H9 (cell line): ENCODE measurements at regions not wholly inside any gene's neighbourhood (a gene's known extent, or its start where the extent isn't known, plus 50 kb on each side); places are given as distances from the start of the nearest gene placed in this dataset.

Experiments used
- DNase-seq: peaks from one replicate; pipeline ENCODE4 v3.0.0-alpha.2; 2017
- H2AFZ ChIP-seq: one replicate; pipeline ENCODE4 v1.6.1; 2013; ENCODE audit warnings: mild to moderate bottlenecking, low read length, control low read depth, moderate library complexity
- H2AK5ac ChIP-seq: 2 replicates; pipeline ENCODE4 v1.6.1; 2013; ENCODE audit warnings: low read length, control low read depth, mixed read lengths; ENCODE audit not compliant: insufficient read length
- H2BK120ac ChIP-seq: one replicate; pipeline ENCODE4 v1.6.1; 2013; ENCODE audit warnings: low read depth, mild to moderate bottlenecking, low read length, control low read depth, inconsistent platforms; ENCODE audit not compliant: poor library complexity, severe bottlenecking
- H2BK12ac ChIP-seq: 2 replicates; pipeline ENCODE4 v1.6.1; 2013; ENCODE audit warnings: low read length, control low read depth, mixed read lengths, low read depth; ENCODE audit not compliant: insufficient read length
- H2BK15ac ChIP-seq: 2 replicates; pipeline ENCODE4 v1.6.1; 2013; ENCODE audit warnings: low read depth, low read length, control low read depth
- H2BK20ac ChIP-seq: one replicate; pipeline ENCODE4 v1.6.1; 2013; ENCODE audit warnings: low read depth, mild to moderate bottlenecking, low read length, control low read depth, inconsistent platforms; ENCODE audit not compliant: poor library complexity, severe bottlenecking
- H2BK5ac ChIP-seq: 2 replicates; pipeline ENCODE4 v1.6.1; 2013; ENCODE audit warnings: low read length, control low read depth, mixed read lengths; ENCODE audit not compliant: insufficient read length
- H3K14ac ChIP-seq: 2 replicates; pipeline ENCODE4 v1.6.1; 2013; ENCODE audit warnings: low read length, control low read depth; ENCODE audit not compliant: insufficient read depth
- H3K18ac ChIP-seq: 2 replicates; pipeline ENCODE4 v1.6.1; 2013; ENCODE audit warnings: low read depth, mild to moderate bottlenecking, mixed read lengths, low read length, control low read depth; ENCODE audit not compliant: insufficient read length
- H3K23ac ChIP-seq: 2 replicates; pipeline ENCODE4 v1.6.1; 2013; ENCODE audit warnings: low read length, control low read depth, mixed read lengths, low read depth; ENCODE audit not compliant: insufficient read length
- H3K23me2 ChIP-seq: 2 replicates; pipeline ENCODE4 v1.6.1; 2013; ENCODE audit warnings: low read depth, mild to moderate bottlenecking, mixed read lengths, low read length, control low read depth; ENCODE audit not compliant: insufficient read length, poor library complexity, severe bottlenecking
- H3K27ac ChIP-seq: 2 replicates; pipeline ENCODE4 v1.5.1; 2013; ENCODE audit warnings: low read length, control low read depth, mixed read lengths, low read depth; ENCODE audit not compliant: insufficient read length
- H3K27me3 ChIP-seq: 2 replicates; pipeline ENCODE4 v1.6.1; 2013; ENCODE audit warnings: low read length, control low read depth, inconsistent platforms; ENCODE audit not compliant: insufficient read depth
- H3K4ac ChIP-seq: 2 replicates; pipeline ENCODE4 v1.6.1; 2013; ENCODE audit warnings: low read depth, mild to moderate bottlenecking, control low read depth, inconsistent platforms, low read length, moderate library complexity
- H3K4me1 ChIP-seq: 2 replicates; pipeline ENCODE4 v1.6.1; 2013; ENCODE audit warnings: low read length, control low read depth, inconsistent platforms; ENCODE audit not compliant: insufficient read depth
- H3K4me2 ChIP-seq: 2 replicates; pipeline ENCODE4 v1.6.1; 2013; ENCODE audit warnings: low read length, control low read depth, mixed read lengths; ENCODE audit not compliant: insufficient read length, insufficient read depth
- H3K56ac ChIP-seq: 2 replicates; pipeline ENCODE4 v1.6.1; 2013; ENCODE audit warnings: low read depth, mild to moderate bottlenecking, mixed read lengths, low read length, control low read depth; ENCODE audit not compliant: insufficient read length
- H3K79me1 ChIP-seq: 2 replicates; pipeline ENCODE4 v1.6.1; 2013; ENCODE audit warnings: low read depth, mild to moderate bottlenecking, moderate library complexity, low read length, control low read depth, inconsistent platforms; ENCODE audit not compliant: insufficient read depth, poor library complexity, severe bottlenecking
- H3K79me2 ChIP-seq: 2 replicates; pipeline ENCODE4 v1.6.1; 2013; ENCODE audit warnings: low read length, control low read depth, inconsistent platforms; ENCODE audit not compliant: insufficient read depth
- H3K9ac ChIP-seq: 2 replicates; pipeline ENCODE4 v1.6.1; 2013; ENCODE audit warnings: low read length, control low read depth, mixed read lengths; ENCODE audit not compliant: insufficient read length; ENCODE audit errors: extremely low read depth
- H3K9me3 ChIP-seq: one replicate; pipeline ENCODE4 v1.6.1; 2013; ENCODE audit warnings: low read depth, low read length, inconsistent platforms; ENCODE audit not compliant: control insufficient read depth
- H3T11ph ChIP-seq: one replicate; pipeline ENCODE4 v1.6.1; 2013; ENCODE audit warnings: mild to moderate bottlenecking, low read length, control low read depth, inconsistent platforms
- H4K20me1 ChIP-seq: one replicate; pipeline ENCODE4 v1.6.1; 2013; ENCODE audit not compliant: control insufficient read depth, insufficient read length, insufficient read depth
- H4K5ac ChIP-seq: 2 replicates; pipeline ENCODE4 v1.6.1; 2013; ENCODE audit warnings: low read depth, mild to moderate bottlenecking, mixed read lengths, low read length, control low read depth; ENCODE audit not compliant: insufficient read length
- H4K8ac ChIP-seq: replicated peaks from 2 replicates; pipeline ENCODE4 v1.6.1; 2013; ENCODE audit warnings: low read length, control low read depth, mixed read lengths, low read depth; ENCODE audit not compliant: insufficient read length
- H4K91ac ChIP-seq: 2 replicates; pipeline ENCODE4 v1.6.1; 2013; ENCODE audit warnings: low read depth, mild to moderate bottlenecking, moderate library complexity, mixed read lengths, low read length, control low read depth; ENCODE audit not compliant: insufficient read length
- H3K27ac Mint-ChIP-seq, 3 experiments: 2 replicates in 2 of 3; 3 replicates in 1 of 3; pipeline ENCODE4 v1.8.0; 2020 to 2021; ENCODE audit warnings: mixed read lengths in 3 of 3, mild to moderate bottlenecking in 1 of 3, moderate library complexity in 1 of 3
- H3K27me3 Mint-ChIP-seq: 2 replicates; pipeline ENCODE4 v1.8.0; 2021; ENCODE audit warnings: low read depth, mild to moderate bottlenecking, moderate library complexity, mixed read lengths
- H3K36me3 Mint-ChIP-seq, 3 experiments: 2 replicates in 2 of 3; 3 replicates in 1 of 3; pipeline ENCODE4 v1.8.0; 2020 to 2021; ENCODE audit warnings: low read depth in 3 of 3, mixed read lengths in 3 of 3; ENCODE audit not compliant: insufficient read depth in 1 of 3
- H3K4me1 Mint-ChIP-seq, 2 experiments: 2 replicates each; pipeline ENCODE4 v1.8.0; 2020; ENCODE audit warnings: mixed read lengths in 2 of 2
- H3K4me3 Mint-ChIP-seq, 2 experiments: 2 replicates in 1 of 2; 3 replicates in 1 of 2; pipeline ENCODE4 v1.8.0; 2020 to 2021; ENCODE audit warnings: mild to moderate bottlenecking in 2 of 2, mixed read lengths in 2 of 2, moderate library complexity in 1 of 2
- H3K9me3 Mint-ChIP-seq, 2 experiments: 2 replicates in 1 of 2; 3 replicates in 1 of 2; pipeline ENCODE4 v1.8.0; 2020; ENCODE audit warnings: mild to moderate bottlenecking in 2 of 2, mixed read lengths in 2 of 2, moderate library complexity in 1 of 2
- CTCF ChIP-seq: fragments of 200-600 bp; sonication (generic); conservative IDR thresholded peaks from 3 replicates; pipeline ENCODE4 v1.8.0; 2021; ENCODE audit warnings: antibody characterized with exemption, mild to moderate bottlenecking
- WGBS: extraction: QIAGEN DNeasy Blood & Tissue Kit; methylation state at CpG from one replicate; pipeline ENCODE4 v1.1.7; 2013; ENCODE audit warnings: missing lambda C conversion rate, low lambda C conversion rate, mixed read lengths; ENCODE audit not compliant: insufficient read length; ENCODE audit errors: extremely low coverage; 5-methylcytosine and 5-hydroxymethylcytosine counted together

- H3K18ac ChIP-seq = no peak overlapping the region
- H2BK15ac ChIP-seq = no peak overlapping the region
- H3K4me1 Mint-ChIP-seq = peaks cover 0 to 6% of the 10 kb centered on the region in 2 experiments; a peak in 2 of 4 replicates
- H3K14ac ChIP-seq = no peak overlapping the region
- no peaks in the 10 kb centered on the region for H3K23me2 ChIP-seq
- H4K5ac ChIP-seq = no peak overlapping the region
- H3K23ac ChIP-seq = no peak overlapping the region
- peaks cover 20% of the 10 kb centered on the region for H3K9me3 ChIP-seq
- H3K79me2 ChIP-seq = no peaks in the 10 kb centered on the region
- no peak overlapping the region for H2BK120ac ChIP-seq
- H3K4ac ChIP-seq = no peak overlapping the region
- no peak for TF ChIP-seq CTCF
- no peaks in the 10 kb centered on the region for H3K4me1 ChIP-seq
- no peak overlapping the region for H3K4me2 ChIP-seq
- no peaks in the 10 kb centered on the region for H4K20me1 ChIP-seq
- H2BK12ac ChIP-seq = no peak overlapping the region
- no peak overlapping the region for H3K27ac ChIP-seq
- H2BK20ac ChIP-seq = no peak overlapping the region
- H2AFZ ChIP-seq = no peak overlapping the region
- no peak overlapping the region for H3K9ac ChIP-seq
- no peaks in the 10 kb centered on the region for H3K79me1 ChIP-seq
- H3K4me3 Mint-ChIP-seq = no peak overlapping the region
- H3K56ac ChIP-seq = no peak overlapping the region
- H3K27me3 ChIP-seq = no peaks in the 10 kb centered on the region
- no peak overlapping the region for H4K91ac ChIP-seq
- WGBS = no CpG with 5 or more reads among the region's 1 CpG
- no peak overlapping the region for H2BK5ac ChIP-seq
- no peak for DNase-seq
- no peak overlapping the region for H2AK5ac ChIP-seq
- no peak overlapping the region for H4K8ac ChIP-seq
- no peak overlapping the region for H3T11ph ChIP-seq
- no peaks in the 10 kb centered on the region for H3K27me3 Mint-ChIP-seq
- H3K36me3 Mint-ChIP-seq = peaks cover under 1 to 13% (median 3%) of the 10 kb centered on the region in 3 experiments; a peak in 4 of 7 replicates
- no peak overlapping the region for H3K27ac Mint-ChIP-seq
- H3K9me3 Mint-ChIP-seq = peaks cover 60 to 63% of the 10 kb centered on the region in 2 experiments
Observed at GRCh38 chrX:63526863-63527262, 175.7 kb upstream of the SPIN4 start.
